ENCODE measurements at regions not wholly inside any gene's neighbourhood (a gene's known extent, or its start where the extent isn't known, plus 50 kb on each side); places are given as distances from the start of the nearest gene placed in this dataset.

GRCh38 chr2:17387591-17387990 is 130.6 kb downstream of the RAD51AP2 start:
- TF ChIP-seq SMARCA5 (IDR thresholded peaks at IDR 0.05), result no peak
- no peak for TF ChIP-seq CHD4 (IDR thresholded peaks at IDR 0.05)
- TF ChIP-seq, protein P1, sequence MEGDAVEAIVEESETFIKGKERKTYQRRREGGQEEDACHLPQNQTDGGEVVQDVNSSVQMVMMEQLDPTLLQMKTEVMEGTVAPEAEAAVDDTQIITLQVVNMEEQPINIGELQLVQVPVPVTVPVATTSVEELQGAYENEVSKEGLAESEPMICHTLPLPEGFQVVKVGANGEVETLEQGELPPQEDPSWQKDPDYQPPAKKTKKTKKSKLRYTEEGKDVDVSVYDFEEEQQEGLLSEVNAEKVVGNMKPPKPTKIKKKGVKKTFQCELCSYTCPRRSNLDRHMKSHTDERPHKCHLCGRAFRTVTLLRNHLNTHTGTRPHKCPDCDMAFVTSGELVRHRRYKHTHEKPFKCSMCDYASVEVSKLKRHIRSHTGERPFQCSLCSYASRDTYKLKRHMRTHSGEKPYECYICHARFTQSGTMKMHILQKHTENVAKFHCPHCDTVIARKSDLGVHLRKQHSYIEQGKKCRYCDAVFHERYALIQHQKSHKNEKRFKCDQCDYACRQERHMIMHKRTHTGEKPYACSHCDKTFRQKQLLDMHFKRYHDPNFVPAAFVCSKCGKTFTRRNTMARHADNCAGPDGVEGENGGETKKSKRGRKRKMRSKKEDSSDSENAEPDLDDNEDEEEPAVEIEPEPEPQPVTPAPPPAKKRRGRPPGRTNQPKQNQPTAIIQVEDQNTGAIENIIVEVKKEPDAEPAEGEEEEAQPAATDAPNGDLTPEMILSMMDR (IDR thresholded peaks at IDR 0.05 in 2 of 3, conservative IDR thresholded peaks at IDR 0.05 in 1 of 3; ENCODE audit: control insufficient read depth in 2 of 3, extremely low read depth in 1 of 3, insufficient read depth in 1 of 3, low read depth in 3 of 3, low read length in 3 of 3), result no peak
- no peak for TF ChIP-seq POLR2A (IDR thresholded peaks at IDR 0.05; ENCODE audit: low read depth, low read length)
- no peak for TF ChIP-seq RCOR1 (conservative IDR thresholded peaks at IDR 0.05; ENCODE audit: low read depth, low read length)
- no peak for TF ChIP-seq KDM1A (IDR thresholded peaks at IDR 0.05; ENCODE audit: borderline replicate concordance)
- no peak for TF ChIP-seq JUND (IDR thresholded peaks at IDR 0.05; ENCODE audit: low read depth, low read length)
